OCI-LY1 (cell line): ENCODE measurements at regions not wholly inside any gene's neighbourhood (a gene's known extent, or its start where the extent isn't known, plus 50 kb on each side); places are given as distances from the start of the nearest gene placed in this dataset.

Experiments used
- EZH2 ChIP-seq: fragments of 200-600 bp; sonication (generic), shearing (Covaris generic); IDR thresholded peaks from 2 replicates; pipeline ENCODE4 v1.8.0; 2017; ENCODE audit warnings: borderline replicate concordance, mixed run types, mild to moderate bottlenecking, antibody characterized with exemption, low read length, moderate library complexity, mixed read lengths
- TF ChIP-seq, protein P1 (sequence below): fragments of 200-600 bp; sonication (generic), shearing (Covaris generic); IDR thresholded peaks from 2 replicates; pipeline ENCODE4 v1.5.1; 2017; ENCODE audit warnings: mild to moderate bottlenecking, antibody characterized with exemption, low read length, moderate library complexity, mixed read lengths

DNA sequence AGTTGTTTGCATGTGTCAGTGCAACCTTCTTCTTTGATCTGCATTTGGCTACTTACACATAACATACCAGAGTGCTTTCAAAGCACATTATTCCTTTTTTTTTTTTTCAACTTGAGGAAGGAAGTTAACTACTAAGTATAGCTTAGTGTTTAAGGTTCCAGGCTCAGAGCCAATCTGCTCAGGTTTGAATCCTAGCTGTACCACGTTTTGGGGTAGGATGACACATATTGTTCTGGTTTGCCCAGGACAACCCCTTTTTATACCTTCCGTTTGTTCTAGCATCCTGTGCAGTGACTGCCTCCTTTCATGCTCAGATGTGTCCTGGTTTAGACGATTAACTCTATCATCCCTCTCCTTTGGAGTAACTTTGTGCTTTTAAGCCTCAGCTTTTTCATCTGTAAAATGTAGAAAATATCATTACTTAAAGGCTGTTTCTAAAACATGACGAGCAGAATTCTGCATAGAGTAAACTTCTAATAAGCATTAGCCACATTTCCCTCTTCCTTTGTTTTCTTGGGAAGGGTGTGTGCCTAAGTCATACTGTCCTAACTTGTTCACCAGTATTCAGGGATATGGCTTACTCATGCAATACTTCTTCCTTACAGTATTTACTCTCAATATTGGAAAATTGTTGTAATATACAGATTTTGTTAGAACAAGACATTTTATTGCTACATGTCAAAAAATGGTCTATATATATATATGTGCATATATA, 281.3 kb downstream of the C4orf33 start:
- TF ChIP-seq EZH2: no peak
- TF ChIP-seq, protein P1, sequence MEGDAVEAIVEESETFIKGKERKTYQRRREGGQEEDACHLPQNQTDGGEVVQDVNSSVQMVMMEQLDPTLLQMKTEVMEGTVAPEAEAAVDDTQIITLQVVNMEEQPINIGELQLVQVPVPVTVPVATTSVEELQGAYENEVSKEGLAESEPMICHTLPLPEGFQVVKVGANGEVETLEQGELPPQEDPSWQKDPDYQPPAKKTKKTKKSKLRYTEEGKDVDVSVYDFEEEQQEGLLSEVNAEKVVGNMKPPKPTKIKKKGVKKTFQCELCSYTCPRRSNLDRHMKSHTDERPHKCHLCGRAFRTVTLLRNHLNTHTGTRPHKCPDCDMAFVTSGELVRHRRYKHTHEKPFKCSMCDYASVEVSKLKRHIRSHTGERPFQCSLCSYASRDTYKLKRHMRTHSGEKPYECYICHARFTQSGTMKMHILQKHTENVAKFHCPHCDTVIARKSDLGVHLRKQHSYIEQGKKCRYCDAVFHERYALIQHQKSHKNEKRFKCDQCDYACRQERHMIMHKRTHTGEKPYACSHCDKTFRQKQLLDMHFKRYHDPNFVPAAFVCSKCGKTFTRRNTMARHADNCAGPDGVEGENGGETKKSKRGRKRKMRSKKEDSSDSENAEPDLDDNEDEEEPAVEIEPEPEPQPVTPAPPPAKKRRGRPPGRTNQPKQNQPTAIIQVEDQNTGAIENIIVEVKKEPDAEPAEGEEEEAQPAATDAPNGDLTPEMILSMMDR: no peak
